ENCODE measurements at regions not wholly inside any gene's neighbourhood (a gene's known extent, or its start where the extent isn't known, plus 50 kb on each side); places are given as distances from the start of the nearest gene placed in this dataset.

- DNase-seq, result no peak
Measured at GRCh38 chr22:48872271-48873190, 955.1 kb downstream of the BRD1 start.

DNA sequence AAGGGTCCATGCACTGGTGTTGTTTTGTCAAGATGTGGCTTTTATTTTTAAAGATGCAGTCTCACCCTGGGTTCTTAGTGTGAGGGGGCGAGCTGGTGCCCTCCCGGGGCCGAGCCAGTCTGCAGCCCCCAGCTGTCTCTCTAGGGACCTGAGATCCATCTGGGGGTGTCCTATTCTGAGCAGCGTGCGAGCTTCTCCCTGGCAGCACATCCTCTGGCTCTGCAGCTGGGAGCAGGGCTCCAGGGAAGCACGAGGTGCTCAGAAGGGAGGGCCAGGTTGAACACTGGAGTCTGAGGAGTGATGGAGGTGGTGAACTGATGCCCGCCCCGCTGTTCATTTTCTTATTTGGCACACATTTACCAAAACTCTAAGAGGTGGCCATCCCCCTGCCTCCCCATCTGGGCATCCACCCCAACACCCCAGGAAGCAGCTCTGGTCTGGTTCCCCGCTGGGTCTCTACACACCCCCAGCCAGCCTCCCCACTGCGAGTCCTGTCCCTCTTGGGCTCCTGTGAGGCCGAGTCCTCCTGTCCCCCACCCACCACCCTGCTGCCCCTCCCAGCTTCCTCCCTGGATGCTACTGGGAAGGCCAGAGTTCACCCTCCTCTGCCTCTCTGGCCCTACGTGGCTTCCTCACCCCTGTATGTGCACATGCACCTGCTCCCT lies 956.4 kb downstream of the BRD1 start:
- no peak for DNase-seq

GRCh38 chr22:48870436-48870835 lies 957.2 kb downstream of the BRD1 start:
- DNase-seq, result no peak

DNA sequence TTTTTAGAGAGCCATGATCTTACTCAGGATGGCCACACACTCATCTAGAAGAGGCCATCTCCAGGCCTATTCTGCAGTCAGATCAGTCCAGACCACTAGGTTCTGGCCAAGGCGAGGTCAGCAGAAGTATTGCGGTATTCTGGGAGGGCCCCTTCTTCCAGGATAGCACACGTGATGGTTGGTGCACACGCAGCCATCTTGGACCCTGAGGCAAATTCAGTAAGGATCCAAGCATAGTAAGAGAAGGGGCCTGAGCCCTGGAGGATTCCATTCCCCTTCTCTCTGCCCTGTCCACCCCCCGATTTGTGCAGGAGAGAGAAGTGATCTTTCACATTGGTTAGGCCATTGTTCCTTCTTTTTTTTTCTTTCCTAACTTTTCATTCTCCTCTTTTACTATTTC lies 957.9 kb downstream of the BRD1 start:
- no peak for DNase-seq

DNA sequence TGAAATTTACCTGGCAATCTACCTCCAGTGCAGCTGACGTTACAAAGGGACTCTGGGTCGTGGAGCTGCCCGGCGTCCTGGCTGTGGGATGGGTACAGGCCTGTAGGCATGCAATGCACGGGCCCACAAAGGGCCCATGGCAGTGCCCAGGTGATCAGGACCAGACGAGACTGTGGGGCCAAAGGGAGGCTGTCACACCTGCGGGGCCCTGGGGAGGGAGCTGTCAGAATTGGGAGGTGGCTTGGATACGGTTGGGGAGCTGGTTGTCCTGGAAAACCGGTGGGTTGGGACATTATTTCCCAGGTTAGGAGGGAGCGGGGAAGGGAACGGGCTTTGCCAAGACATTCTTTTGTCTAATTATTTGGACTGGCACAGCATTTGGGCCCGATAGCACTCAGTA lies 958.5 kb downstream of the BRD1 start:
- no peak for DNase-seq

DNA sequence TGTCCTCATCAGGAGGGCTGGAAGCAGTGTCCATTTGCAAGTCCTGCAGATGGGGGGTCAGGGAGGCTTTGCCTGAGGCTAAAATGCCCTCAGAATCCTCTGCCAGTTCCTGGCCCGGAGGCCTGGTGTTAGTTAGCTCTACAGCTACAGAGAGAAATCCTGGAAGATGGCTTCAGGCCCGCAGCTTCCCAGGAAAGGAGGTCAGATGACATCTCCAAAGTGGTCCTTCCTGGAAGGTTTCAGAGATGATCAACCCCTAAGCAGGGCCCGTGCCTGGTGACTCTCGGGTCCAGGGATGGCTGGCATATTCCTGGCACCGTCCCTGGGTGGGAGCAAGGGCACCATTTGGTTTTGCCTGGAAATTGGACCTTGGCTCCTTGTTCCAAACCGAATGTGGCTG lies 959.1 kb downstream of the BRD1 start:
- DNase-seq, result no peak

GRCh38 chr22:48867891-48868290 lies 959.8 kb downstream of the BRD1 start:
- no peak for DNase-seq

- DNase-seq, result no peak
Measured at GRCh38 chr22:48866906-48867681, 960.6 kb downstream of the BRD1 start.

DNA sequence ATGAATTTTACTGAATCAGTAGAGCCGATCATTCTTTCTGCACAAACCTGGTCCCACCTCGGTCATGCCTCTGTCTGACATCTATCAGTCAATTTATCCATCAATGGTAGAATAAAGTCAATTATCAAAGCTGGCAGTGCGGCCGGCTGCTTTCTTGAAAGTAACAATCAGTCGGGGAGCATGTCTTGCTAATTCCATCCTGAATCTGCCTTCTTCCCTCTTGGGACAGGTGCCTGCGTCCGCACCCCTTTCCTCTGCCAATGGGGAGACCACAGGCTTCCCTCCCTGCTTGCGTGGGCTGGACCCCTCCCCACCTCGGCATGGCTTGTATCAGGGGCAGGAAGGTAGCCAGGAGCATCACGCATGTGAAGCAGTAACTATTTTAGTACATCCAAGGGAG lies 962.9 kb downstream of the BRD1 start:
- DNase-seq, result no peak

GRCh38 chr22:48863965-48864528 lies 963.6 kb downstream of the BRD1 start:
- DNase-seq, result no peak

DNA sequence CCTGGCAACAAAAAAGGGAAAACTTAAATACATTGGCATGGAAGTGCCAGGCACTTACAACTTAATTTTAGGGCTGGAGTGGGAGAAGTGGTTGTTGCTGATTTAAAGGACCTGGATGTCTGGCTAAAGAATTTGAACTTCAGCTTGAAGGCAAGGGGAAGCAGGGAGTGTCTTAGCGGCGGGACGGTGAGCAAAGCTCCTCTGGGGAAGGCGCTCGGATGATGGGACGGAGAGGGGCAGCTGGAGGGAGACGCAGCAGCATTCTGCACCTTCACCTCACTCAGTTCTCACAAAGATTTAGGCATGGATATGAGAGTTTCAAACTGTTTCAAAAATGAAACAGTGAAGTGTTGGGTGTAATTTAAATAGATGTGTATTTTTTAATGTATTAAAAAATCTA lies 967.1 kb downstream of the BRD1 start:
- no peak for DNase-seq

DNA sequence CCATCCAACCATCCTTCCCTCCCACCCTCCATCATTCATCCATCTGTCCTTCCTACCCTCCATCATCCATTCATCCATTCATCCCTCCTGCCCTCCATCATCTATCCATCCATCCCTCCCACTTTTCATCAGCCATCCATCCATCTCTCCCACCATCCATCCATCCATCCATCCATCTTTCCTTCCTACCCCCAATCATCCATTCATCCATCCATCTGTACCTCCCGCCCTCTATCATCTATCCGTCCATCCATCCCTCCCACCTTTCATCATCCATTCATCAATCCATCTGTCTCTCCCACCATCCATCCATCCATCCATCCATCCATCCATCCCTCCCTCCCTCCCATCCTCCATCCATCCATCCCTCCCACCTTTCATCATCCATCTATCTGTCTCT lies 968.8 kb downstream of the BRD1 start:
- DNase-seq, result no peak

DNA sequence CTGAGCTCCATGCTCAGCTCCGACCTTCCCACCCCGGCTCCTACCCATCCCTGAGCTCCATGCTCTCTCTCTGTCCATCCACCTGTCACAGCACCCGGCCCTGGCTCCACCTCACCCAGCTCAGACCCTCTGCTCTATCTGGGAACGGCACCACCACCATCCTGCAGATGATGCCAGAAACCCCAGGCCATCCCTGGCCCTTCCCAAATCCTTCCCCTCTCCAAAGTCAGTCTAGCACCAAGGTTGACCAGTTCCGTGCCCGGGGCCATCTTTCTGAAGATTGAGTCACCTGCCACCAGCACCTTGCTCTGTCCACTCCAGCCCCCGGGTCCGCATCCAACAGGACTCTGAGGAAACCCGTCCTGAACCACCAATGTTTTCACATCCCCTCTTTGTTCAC lies 969.6 kb downstream of the BRD1 start:
- DNase-seq, result no peak

GRCh38 chr22:48857202-48857805 lies 970.4 kb downstream of the BRD1 start:
- no peak for DNase-seq

- no peak for DNase-seq
Measured at GRCh38 chr22:48856308-48856615, 971.4 kb downstream of the BRD1 start.

DNA sequence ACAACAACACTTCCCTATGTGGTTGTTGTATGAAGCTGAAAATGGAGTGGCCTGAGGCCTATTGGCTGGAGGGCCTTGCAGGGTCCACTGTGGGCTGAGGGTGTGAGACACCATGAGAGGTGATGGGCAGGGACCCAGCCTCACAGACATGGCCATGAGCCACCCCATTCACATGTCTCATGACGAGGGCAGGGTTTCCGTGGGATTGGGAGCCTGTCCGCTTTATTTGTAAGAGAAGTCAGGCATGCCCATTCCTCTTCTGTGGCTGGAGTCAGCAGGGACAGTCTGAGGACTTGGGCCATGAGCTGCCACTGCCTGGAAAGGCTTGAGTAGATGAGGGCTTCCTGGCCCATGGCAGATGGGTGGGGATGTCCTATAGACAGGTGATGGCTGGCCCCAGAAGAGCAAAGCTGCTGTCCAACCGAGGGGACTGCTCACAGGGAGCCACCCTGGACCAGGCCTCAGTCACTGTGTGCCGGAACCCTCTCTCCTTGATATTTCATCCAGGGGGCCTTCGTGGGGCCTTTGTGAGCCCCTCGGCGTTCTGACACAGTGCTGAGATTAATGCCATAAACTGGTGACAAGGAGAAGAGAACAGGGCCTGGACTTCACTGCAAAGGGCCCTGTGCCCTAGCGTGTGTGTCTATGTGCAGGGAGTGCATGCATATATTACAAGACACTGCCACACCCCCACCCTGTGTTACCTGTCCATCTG lies 971.9 kb downstream of the BRD1 start:
- no peak for DNase-seq

GRCh38 chr22:48855013-48855412 lies 972.7 kb downstream of the BRD1 start:
- DNase-seq, result no peak

DNA sequence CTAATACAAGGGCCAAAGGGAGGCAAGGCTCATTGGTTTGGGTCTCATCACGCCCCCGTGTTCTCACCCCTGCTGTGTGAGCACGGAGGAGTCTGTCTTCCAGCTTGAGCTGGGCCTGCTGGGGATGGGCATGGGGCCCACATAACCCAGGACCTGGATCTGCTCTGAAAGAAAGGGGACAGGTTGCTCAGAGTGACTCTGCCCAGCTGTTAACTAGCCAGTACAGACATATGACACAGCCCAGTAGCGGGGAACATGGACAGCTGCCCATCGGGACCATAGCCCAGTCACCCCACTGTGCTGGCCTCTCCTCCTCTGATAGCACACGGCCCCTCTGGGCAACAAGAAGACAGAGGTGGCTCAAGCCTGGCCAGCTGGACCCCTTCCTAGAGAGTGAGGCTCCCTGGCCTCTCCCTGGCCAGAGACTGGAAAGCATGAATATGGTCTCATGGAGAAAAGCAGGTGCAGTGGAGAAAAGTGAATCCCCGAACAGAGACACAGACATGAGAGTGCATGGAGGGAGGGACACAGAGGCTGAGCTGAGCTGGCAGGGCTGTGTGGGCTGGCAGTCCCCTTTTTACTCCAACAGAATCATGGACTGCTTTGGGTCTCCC lies 973.9 kb downstream of the BRD1 start:
- DNase-seq, result no peak

- no peak for DNase-seq
Measured at GRCh38 chr22:48851933-48852549, 975.6 kb downstream of the BRD1 start.

DNA sequence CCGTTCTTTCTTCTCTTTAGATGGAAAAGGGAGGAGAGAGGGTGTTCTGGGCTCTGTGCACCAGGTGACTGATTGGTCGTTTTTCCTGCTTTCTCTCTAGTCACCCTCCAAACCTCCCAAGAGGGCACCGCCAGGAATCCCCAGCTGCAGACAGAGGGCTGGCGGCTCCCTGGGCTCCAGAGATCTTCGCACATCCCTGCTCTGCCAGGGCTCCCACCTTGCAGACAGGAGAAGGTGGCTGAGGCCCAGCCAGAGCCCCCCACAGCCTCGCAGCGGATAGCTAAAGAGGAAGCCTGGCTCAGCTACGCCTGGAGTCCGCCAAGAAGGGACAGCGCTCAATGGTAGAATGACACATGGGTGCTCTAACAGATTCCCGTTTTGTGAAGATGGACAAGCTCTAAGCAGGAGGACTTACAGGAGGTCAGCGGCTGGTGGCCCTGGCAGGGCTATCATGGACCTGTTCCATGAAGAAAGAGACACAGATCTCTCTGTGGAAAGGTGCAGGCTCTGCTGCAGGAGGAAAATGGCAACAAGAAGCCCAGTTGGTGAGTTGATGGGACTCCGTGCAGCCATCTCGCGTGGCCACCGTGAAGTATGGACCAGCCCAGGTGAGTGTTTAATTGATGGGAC lies 976.9 kb downstream of the BRD1 start:
- no peak for DNase-seq

Data from CD4-positive, alpha-beta T cell treated with Interleukin-17A for 4 hours (primary cell).